Adipocyte (in vitro differentiated cells): ENCODE measurements at regions not wholly inside any gene's neighbourhood (a gene's known extent, or its start where the extent isn't known, plus 50 kb on each side); places are given as distances from the start of the nearest gene placed in this dataset.

ENCODE experiments used
- DNase-seq: peaks from one replicate; pipeline ENCODE4 v3.0.0-alpha.2; 2015; ENCODE audit warnings: low read depth
- H3K27me3 ChIP-seq: replicated peaks from 2 replicates; pipeline ENCODE4 v1.7.0; 2013; ENCODE audit warnings: mild to moderate bottlenecking, low read length, moderate library complexity; ENCODE audit not compliant: control insufficient read depth, insufficient read depth
- H3K36me3 ChIP-seq: 2 replicates; pipeline ENCODE4 v1.7.0; 2013; ENCODE audit warnings: low read length, mild to moderate bottlenecking, moderate library complexity; ENCODE audit not compliant: control insufficient read depth, insufficient read depth, severe bottlenecking
- H3K4me1 ChIP-seq: 2 replicates; pipeline ENCODE4 v1.7.0; 2013; ENCODE audit warnings: mild to moderate bottlenecking, low read length, moderate library complexity; ENCODE audit not compliant: control insufficient read depth, insufficient read depth
- H3K4me3 ChIP-seq: 2 replicates; pipeline ENCODE4 v1.7.0; 2013; ENCODE audit warnings: mild to moderate bottlenecking, low read length, moderate library complexity
- H3K9ac ChIP-seq: 2 replicates; pipeline ENCODE4 v1.7.0; 2013; ENCODE audit warnings: mild to moderate bottlenecking, low read length, moderate library complexity
- H3K9me3 ChIP-seq: 2 replicates; pipeline ENCODE4 v1.7.0; 2013; ENCODE audit warnings: mild to moderate bottlenecking, low read length, moderate library complexity; ENCODE audit not compliant: control insufficient read depth

GRCh38 chr3:177523872-177524438 lies 326.7 kb upstream of the TBL1XR1 start:
- H3K27me3 ChIP-seq, result no peaks in the 10 kb centered on the region
- H3K4me1 ChIP-seq, result peaks cover 16% of the 10 kb centered on the region
- no peaks in the 10 kb centered on the region for H3K36me3 ChIP-seq
- no peaks in the 10 kb centered on the region for H3K9me3 ChIP-seq
- DNase-seq, result peak; percentile 28
- H3K4me3 ChIP-seq, result no peak overlapping the region
- no peak overlapping the region for H3K9ac ChIP-seq

GRCh38 chr3:177524742-177525141 lies 327.5 kb upstream of the TBL1XR1 start:
- Histone ChIP-seq H3K9me3 (no peaks in the 10 kb centered on the region), H3K36me3 (no peaks in the 10 kb centered on the region), H3K4me1 (peaks cover 23% of the 10 kb centered on the region), H3K27me3 (no peaks in the 10 kb centered on the region), H3K9ac (no peak overlapping the region), H3K4me3 (no peak overlapping the region)
- DNase-seq, result no peak

GRCh38 chr3:177525414-177525813 lies 328.1 kb upstream of the TBL1XR1 start:
- Histone ChIP-seq H3K9me3 (no peaks in the 10 kb centered on the region), H3K36me3 (no peaks in the 10 kb centered on the region), H3K4me1 (peaks cover 29% of the 10 kb centered on the region), H3K4me3 (no peak overlapping the region), H3K27me3 (no peaks in the 10 kb centered on the region), H3K9ac (no peak overlapping the region)
- no peak for DNase-seq

GRCh38 chr3:177525987-177526712 lies 328.9 kb upstream of the TBL1XR1 start:
- peak; percentile 73 for DNase-seq
- Histone ChIP-seq H3K36me3 (no peaks in the 10 kb centered on the region), H3K9ac (no peak overlapping the region), H3K9me3 (no peaks in the 10 kb centered on the region), H3K27me3 (no peaks in the 10 kb centered on the region), H3K4me1 (peaks cover 37% of the 10 kb centered on the region), H3K4me3 (no peak overlapping the region)

- H3K4me3 ChIP-seq, result no peak overlapping the region
- H3K4me1 ChIP-seq, result peaks cover 40% of the 10 kb centered on the region
- DNase-seq, result no peak
- no peaks in the 10 kb centered on the region for H3K27me3 ChIP-seq
- H3K36me3 ChIP-seq, result no peaks in the 10 kb centered on the region
- no peak overlapping the region for H3K9ac ChIP-seq
- H3K9me3 ChIP-seq, result no peaks in the 10 kb centered on the region
These were observed 329.9 kb upstream of the TBL1XR1 start for GRCh38 chr3:177527182-177527581.

GRCh38 chr3:177528306-177529070 lies 331.2 kb upstream of the TBL1XR1 start:
- H3K4me1 ChIP-seq, result peaks cover 33% of the 10 kb centered on the region
- H3K9me3 ChIP-seq, result no peaks in the 10 kb centered on the region
- H3K36me3 ChIP-seq, result no peaks in the 10 kb centered on the region
- DNase-seq, result no peak
- H3K27me3 ChIP-seq, result no peaks in the 10 kb centered on the region
- H3K4me3 ChIP-seq, result no peak overlapping the region
- H3K9ac ChIP-seq, result no peak overlapping the region

GRCh38 chr3:177529071-177529550 lies 331.8 kb upstream of the TBL1XR1 start:
- Histone ChIP-seq H3K9ac (peak overlapping the region; percentile 10), H3K27me3 (no peaks in the 10 kb centered on the region), H3K4me3 (no peak overlapping the region), H3K36me3 (no peaks in the 10 kb centered on the region), H3K4me1 (peaks cover 28% of the 10 kb centered on the region), H3K9me3 (no peaks in the 10 kb centered on the region)
- DNase-seq, result no peak

GRCh38 chr3:177529716-177530335 lies 332.5 kb upstream of the TBL1XR1 start:
- H3K4me1 ChIP-seq, result peaks cover 28% of the 10 kb centered on the region
- H3K36me3 ChIP-seq, result no peaks in the 10 kb centered on the region
- H3K27me3 ChIP-seq, result no peaks in the 10 kb centered on the region
- no peak overlapping the region for H3K4me3 ChIP-seq
- DNase-seq, result peak; percentile 76
- no peaks in the 10 kb centered on the region for H3K9me3 ChIP-seq
- H3K9ac ChIP-seq, result peak overlapping the region; percentile 76

- Histone ChIP-seq H3K9ac (peak overlapping the region; percentile 76), H3K36me3 (no peaks in the 10 kb centered on the region), H3K4me1 (peaks cover 27% of the 10 kb centered on the region), H3K9me3 (no peaks in the 10 kb centered on the region), H3K4me3 (no peak overlapping the region), H3K27me3 (no peaks in the 10 kb centered on the region)
- no peak for DNase-seq
These were observed 333.6 kb upstream of the TBL1XR1 start for GRCh38 chr3:177530908-177531307.

- Histone ChIP-seq H3K36me3 (no peaks in the 10 kb centered on the region), H3K4me1 (peaks cover 37% of the 10 kb centered on the region), H3K27me3 (no peaks in the 10 kb centered on the region), H3K9me3 (no peaks in the 10 kb centered on the region), H3K4me3 (no peak overlapping the region), H3K9ac (no peak overlapping the region)
- DNase-seq, result no peak
These were observed 339.6 kb upstream of the TBL1XR1 start for GRCh38 chr3:177536873-177537272.

GRCh38 chr3:177537612-177538011 lies 340.3 kb upstream of the TBL1XR1 start:
- no peak for DNase-seq
- Histone ChIP-seq H3K36me3 (no peaks in the 10 kb centered on the region), H3K9ac (peak overlapping the region; percentile 52), H3K27me3 (no peaks in the 10 kb centered on the region), H3K9me3 (no peaks in the 10 kb centered on the region), H3K4me3 (peak overlapping the region; percentile 38), H3K4me1 (peaks cover 40% of the 10 kb centered on the region)
